Gastroesophageal sphincter (tissue), 3 donors: ENCODE measurements at regions not wholly inside any gene's neighbourhood (a gene's known extent, or its start where the extent isn't known, plus 50 kb on each side); places are given as distances from the start of the nearest gene placed in this dataset.

ENCODE experiments used
- CTCF ChIP-seq, 4 experiments: fragments of 200-600 bp in 2 of 4; fragments of 450-650 bp in 2 of 4; sonication (generic) in 1 of 4; IDR thresholded peaks; one replicate each; pipeline ENCODE4 v1.5.1; 2017 to 2019; ENCODE audit warnings: antibody characterized with exemption in 4 of 4, mild to moderate bottlenecking in 2 of 4, moderate library complexity in 2 of 4
- EP300 ChIP-seq: sonication (generic); formaldehyde crosslinking; IDR thresholded peaks from one replicate; pipeline ENCODE4 v1.6.1; 2017; ENCODE audit warnings: antibody characterized with exemption, mild to moderate bottlenecking
- POLR2A ChIP-seq, 2 donors: fragments of 450-650 bp; IDR thresholded peaks; one replicate each; pipeline ENCODE4 v1.6.1; 2017; ENCODE audit warnings: antibody characterized with exemption in 2 of 2, mild to moderate bottlenecking in 2 of 2, moderate library complexity in 1 of 2
- POLR2AphosphoS5 ChIP-seq: sonication (generic); formaldehyde crosslinking; IDR thresholded peaks from one replicate; pipeline ENCODE4 v1.6.1; 2017; ENCODE audit warnings: antibody characterized with exemption

- TF ChIP-seq CTCF (IDR thresholded peaks at IDR 0.05) = no peak
- TF ChIP-seq POLR2A (IDR thresholded peaks at IDR 0.05) = no peak
- no peak for TF ChIP-seq EP300
- TF ChIP-seq POLR2AphosphoS5 = no peak
Measured at GRCh38 chr3:13975686-13976085, 95.8 kb upstream of the WNT7A start.
